NOMO-1 (cell line): ENCODE measurements at regions not wholly inside any gene's neighbourhood (a gene's known extent, or its start where the extent isn't known, plus 50 kb on each side); places are given as distances from the start of the nearest gene placed in this dataset.
"Not testable (repeated sequence)": the region's sequence is repeated elsewhere in the genome, so short reads cannot be mapped to it uniquely, and the experiment has no call there.

Experiments
- DNase-seq, 2 experiments: peaks; one replicate each; lab custom pipeline; 2025; ENCODE audit not compliant: unreplicated experiment in 2 of 2; lab: John Stamatoyannopoulos, UW

- no peak for DNase-seq
Measured at GRCh38 chr5:163692091-163692490, 186.7 kb downstream of the MAT2B start.

DNA sequence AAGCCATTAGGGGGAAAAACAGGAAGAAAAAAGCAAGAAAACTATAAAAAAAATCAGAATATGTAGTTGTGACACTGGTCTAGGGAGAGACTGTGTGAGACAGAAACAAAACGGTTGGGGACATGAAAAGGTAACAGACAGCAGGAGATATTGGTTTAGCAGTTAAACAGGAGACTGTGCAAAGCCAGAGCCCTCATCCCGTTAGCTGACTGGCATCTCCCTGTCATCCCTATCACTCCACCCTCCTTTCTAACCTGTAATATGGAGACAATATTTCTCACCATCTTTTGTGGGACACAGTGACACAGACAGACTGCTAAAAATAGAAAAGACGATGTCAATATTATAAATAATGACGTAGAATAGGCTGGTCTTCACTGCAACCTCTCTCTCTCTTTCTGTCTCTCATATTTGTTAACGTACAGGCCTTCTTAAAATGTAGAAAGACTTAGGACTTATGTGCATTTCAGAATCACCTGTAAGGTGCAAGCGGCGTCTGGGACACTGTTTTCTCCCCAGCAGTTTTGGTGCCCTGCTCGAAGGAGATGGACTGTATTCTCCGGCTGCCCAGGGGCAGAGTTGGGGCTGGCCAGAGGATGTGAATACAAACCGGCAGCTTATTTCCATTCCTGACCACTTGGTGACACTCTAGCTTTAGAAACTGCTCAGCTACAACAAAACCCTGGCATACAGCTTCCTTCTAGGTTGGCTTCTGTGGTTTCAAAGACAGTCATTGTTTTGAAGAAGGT, 190.6 kb downstream of the MAT2B start:
- peak; percentile 30 to 79 for DNase-seq

DNA sequence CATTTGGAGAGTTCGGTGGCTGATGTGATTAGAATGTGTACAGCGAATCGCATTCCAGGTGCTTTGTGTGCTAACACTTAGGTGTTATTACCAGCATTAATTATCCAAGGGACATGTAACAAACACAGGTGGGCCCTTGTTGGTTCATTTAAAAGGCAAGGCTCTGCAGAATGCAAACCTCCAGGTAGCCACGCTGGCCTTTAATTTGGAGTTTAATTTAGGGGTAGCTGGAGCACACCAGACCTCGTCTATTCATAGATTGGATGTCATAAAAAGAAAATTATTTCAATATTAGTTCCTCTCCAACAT, 191.1 kb downstream of the MAT2B start:
- no peak for DNase-seq

GRCh38 chr5:163706053-163706771, 200.8 kb downstream of the MAT2B start:
- no peak for DNase-seq

GRCh38 chr5:163712011-163712410, 206.6 kb downstream of the MAT2B start:
- no peak for DNase-seq

DNA sequence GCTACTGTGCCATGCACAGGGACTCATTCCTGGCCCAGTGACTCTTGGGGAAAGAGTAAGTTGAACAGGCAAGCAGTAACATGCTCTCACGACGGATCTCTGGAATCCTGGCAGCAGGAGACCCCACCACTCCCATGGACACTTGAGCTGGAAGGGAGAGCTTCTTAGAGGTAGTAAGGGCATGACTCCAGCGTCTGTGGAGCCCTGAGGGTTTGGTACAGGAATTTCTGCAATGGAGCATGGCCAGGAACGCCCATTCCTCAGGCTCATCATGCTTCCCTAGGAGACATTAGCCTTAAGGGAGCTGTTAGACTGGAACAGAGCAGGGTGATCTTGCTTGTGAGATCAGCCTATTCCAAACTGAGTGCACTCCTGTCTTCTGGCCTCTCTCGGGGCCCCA, 212.9 kb downstream of the MAT2B start:
- DNase-seq = no peak

DNA sequence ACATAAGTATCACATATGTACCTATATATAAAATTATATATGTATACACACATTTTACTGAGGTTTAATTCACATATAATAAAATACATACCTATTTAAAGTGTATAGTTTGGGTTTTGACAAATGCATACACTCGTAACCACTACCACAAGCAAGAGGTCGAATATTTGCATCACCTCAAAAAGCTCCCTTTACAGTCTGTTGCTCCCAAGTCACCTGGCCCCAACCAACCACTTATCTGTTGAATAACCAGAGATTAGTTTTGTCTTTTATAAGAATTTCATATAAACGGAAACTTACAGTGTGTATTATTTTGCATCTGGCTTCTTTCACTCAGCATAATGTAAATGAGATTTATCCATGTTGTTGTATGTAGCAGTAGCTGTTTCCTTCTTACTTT, 218.9 kb downstream of the MAT2B start:
- DNase-seq = no peak

DNA sequence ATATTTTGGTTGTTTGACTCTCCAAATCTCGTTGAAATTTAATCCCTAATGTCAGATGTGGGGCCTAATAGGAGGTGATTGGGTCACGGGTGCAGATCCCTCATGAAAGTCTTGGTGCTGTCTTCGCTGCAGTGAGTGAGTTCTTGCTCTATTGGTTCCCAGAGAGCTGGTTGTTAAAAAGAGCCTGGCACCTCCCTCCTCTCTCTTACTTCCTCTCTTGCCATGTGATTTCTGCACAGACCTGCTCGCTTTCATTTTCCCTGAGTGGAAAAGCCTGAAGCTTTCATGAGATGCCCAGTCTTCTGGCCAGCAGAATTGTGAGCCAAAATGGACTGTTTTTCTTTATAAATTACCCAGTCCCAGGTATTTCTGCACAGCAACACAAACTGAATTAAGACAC, 221.6 kb downstream of the MAT2B start:
- DNase-seq = peak; percentile 30 to 46

- DNase-seq = no peak
Measured at GRCh38 chr5:163730206-163730756, 224.9 kb downstream of the MAT2B start.

DNA sequence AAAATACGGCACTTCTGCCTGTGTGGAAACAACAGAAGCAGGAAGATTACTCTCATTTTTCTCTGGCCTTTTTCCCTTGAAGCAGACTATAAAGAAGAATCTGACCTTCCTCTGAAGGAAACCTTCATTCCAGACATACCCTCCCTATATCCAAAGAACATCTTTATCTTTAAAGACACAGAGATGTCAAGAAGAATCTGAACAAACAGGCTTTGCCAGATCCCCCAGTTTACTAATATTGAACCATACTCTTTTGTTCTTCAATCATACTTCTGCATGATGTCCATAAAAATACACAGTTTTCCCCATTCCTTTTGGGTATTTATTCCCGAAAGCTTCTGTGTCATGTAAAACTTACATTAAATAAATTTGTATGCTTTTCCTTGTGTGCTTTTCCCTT, 225.8 kb downstream of the MAT2B start:
- no peak for DNase-seq

DNA sequence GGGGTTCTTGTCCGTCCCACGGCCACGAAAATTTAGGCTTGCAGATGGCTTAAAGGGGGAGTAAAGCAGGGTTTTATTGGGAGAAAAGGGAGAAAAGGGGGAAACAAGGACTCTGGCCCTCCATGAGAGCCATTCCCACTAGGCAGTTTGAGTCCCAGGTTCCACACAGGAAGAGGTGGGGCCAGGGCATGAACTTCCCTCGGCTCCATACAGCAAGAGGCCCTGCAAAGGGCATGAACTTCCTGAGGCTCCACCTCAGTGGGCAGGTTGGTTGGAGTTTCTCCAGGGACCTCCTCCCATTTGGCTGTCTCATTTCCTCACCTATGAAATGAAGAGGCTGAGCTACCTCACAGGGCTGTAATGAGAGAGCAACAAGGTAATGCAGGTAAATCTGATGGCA, 229.7 kb downstream of the MAT2B start:
- no peak for DNase-seq

DNA sequence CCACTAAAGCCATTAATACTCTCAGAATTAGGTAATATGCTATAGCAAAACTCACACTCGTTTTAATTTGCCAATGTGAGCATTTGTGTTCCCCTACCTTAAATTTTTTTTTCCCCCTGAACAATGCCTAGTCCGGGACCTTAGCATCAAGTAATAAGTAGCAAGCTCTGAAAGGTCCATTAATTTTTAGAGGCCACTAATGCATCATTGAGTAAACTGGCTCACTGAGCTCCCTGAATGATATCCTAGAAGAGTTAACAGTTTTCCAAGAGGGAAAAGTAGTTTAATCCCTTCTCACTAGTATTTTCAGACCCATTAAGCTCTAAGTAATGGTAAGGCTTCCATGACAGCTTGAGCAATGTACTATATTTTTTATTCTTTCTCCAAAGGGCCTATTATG, 242.2 kb downstream of the MAT2B start:
- no peak for DNase-seq

DNA sequence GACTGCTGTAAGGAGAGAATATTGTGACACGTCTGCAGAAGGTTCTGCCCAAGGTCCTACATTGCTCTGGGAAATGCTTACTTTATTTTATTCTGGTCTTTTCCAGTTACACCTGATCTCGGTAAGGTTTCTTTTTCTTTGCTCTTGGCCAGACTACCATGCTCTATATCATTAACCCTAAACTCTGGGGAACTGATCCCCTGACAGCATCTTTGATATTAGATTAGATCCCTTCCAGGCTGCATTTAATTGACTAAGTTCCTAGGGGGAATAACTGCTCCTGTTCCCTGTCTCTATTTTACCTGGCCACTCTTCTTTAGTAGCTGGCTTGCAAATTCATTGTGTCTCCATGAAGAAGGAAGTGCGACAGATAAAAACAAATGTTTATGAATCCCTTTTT, 243.5 kb downstream of the MAT2B start:
- DNase-seq = no peak

DNA sequence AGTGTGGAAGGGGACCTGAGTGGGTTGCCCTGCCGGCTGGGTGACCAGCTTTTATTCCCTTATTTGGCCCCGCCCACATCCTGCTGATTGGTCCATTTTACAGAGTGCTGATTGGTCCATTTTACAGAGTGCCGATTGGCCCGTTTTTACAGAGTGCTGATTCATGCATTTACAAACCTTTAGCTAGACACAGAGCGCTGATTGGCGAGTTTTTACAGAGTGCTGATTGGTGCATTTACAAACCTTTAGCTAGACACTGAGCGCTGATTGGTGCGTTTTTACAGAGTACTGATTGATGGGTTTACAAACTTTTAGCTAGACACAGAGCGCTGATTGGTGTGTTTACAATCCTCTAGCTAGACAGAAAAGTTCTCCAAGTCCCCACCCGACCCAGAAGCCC, 245.0 kb downstream of the MAT2B start:
- DNase-seq = not testable (repeated sequence)

DNA sequence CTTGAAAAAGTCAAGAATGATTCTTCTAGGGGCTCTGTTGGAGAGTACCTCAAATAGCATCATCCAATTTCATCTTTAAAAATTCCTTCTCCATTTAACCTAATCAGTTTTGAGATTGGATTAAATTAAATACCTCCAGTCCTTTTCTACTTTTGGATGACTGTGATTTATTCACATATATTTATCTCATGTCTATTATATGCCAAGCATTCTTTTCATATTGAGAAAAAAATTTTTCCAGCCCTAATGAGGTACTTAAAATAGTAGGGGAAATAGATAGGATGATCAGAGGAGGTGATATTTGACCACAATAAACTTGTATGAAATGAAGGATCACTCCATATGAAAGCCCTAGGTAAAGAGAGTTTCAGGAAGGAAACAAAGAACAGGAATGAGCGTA, 250.1 kb downstream of the MAT2B start:
- no peak for DNase-seq

DNA sequence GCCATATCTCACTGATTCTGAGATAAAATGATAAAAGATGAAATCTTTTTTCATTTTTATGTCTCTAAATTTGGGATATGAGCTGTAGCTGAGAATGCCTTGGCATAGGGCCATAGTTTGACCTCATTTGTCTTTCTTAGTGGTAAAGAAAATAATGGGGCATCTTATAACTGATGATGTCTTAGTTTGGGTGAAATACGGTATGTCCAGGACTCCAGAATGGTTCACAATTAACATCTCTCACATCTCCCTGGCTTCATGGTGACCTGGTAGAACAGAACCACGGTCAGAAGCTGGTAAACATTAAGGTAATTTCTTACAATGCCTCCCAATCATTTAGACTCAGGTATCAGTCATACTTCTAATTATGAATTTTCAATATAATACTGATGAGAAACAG, 250.8 kb downstream of the MAT2B start:
- DNase-seq = no peak

DNA sequence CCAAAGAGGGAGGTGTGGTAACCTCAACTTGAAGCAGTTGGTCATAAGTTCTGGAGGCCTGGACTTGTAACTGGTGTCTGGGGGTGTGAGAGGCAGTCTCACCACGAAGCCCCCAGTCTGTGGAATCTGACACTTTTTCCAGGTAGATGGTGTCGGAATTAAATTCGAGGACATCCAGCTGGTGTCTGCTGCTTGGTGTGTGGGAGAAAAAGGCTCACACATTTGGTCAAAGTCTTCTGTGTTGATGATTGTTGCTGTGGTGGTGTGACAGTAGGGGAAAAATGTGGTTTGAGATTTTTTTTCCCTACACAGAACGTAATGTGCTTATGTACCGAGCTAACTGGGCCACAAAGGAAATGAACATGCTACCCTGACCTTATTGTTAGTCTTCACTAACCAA, 251.9 kb downstream of the MAT2B start:
- DNase-seq = no peak

DNA sequence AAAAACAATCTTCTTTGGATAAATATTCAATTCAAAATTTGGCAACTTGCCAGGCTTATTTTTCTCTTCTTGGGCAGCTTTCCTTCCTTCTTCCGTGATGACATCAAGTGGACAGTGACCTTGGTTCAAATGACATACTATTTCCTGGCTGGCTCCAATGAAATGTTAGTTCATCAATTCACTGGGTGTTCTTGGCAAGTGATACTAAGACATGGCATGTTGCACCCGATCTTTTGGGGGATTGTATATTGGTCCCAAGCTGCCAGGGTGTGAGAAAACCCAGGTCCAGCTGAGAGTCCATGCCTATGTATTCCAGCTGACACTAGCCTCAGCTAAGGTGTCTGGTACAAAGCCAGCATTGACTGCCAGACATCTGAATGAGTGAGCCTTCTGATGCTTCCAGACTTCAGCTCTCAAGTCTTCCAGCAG, 252.9 kb downstream of the MAT2B start:
- DNase-seq = no peak

DNA sequence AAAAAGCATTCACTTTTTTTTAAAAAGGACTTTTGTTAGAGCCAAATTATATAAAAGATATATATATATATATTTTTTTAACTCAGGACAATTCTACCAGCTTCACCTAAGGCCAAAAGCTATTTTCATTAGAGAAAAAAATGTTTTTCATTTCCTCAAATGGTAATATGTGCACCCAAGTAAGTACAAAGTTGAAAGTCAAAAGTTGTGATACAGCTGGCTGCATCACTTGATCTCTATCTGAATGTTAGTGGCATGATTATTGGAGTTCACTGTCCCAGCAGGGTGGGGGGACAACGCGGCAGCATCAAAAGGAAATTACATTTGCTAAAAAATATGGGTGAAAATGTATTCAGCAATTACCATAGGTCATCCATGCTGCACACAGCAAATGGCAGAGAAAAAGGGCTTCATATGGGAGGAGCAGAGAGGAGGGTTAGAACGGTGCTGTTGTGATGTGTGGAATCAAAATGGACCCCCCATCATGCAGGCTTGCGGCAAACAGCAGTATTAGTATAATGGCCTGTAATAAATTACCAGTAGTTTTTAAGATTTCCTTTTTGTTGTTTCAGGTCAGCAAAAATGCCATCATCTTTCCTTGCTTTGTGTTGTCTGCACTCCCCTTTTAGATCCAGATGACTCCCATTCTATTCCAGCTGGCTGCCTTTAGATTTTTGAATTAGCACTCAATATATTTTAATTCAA, 253.7 kb downstream of the MAT2B start:
- DNase-seq = no peak

DNA sequence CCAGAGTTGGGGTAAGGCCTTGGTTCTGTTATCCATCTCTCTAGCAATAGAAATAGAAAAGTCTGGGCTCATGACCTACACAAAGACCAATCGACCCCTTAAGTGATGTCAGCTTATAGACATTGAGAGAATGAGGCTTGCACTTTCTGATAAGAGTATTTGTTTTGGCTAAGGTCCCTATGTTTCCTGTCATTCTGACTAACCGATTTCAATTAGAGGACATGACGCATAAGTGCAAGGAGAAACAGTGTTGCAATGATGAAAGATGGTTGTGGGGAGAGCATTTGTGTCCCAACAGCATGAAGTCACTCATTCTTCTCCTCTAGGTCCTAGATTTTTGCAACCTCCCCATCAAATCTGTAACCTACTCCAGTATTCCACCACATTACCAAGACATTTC, 255.1 kb downstream of the MAT2B start:
- peak; percentile 2 to 15 for DNase-seq

- DNase-seq = no peak
Measured at GRCh38 chr5:163766936-163767670, 261.7 kb downstream of the MAT2B start.
